ENCODE measurements at regions not wholly inside any gene's neighbourhood (a gene's known extent, or its start where the extent isn't known, plus 50 kb on each side); places are given as distances from the start of the nearest gene placed in this dataset.

DNA sequence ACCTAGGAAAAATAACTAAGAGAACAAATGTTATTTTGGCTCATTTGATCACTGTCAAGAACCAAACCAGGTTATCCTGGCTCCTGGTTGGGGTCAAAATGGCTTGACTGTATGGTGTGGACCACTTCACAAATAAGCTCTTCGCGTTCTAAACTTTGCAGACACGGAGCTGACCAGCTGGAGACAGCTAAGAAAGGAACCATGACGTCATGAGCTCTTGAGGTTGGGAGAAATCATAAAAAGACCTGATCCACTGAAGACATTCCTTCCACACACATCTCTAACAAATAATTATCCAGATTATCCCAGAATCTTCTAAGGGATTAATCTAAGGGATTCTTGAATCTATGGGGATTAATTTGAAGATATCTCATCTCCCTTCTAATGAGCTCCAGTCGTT lies 321.5 kb upstream of the IGF1R start:
- no peak for TF ChIP-seq POLR2AphosphoS5 (IDR thresholded peaks at IDR 0.05)
- TF ChIP-seq, protein P1, sequence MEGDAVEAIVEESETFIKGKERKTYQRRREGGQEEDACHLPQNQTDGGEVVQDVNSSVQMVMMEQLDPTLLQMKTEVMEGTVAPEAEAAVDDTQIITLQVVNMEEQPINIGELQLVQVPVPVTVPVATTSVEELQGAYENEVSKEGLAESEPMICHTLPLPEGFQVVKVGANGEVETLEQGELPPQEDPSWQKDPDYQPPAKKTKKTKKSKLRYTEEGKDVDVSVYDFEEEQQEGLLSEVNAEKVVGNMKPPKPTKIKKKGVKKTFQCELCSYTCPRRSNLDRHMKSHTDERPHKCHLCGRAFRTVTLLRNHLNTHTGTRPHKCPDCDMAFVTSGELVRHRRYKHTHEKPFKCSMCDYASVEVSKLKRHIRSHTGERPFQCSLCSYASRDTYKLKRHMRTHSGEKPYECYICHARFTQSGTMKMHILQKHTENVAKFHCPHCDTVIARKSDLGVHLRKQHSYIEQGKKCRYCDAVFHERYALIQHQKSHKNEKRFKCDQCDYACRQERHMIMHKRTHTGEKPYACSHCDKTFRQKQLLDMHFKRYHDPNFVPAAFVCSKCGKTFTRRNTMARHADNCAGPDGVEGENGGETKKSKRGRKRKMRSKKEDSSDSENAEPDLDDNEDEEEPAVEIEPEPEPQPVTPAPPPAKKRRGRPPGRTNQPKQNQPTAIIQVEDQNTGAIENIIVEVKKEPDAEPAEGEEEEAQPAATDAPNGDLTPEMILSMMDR (IDR thresholded peaks at IDR 0.05), result no peak
- TF ChIP-seq POLR2A (IDR thresholded peaks at IDR 0.05), result no peak

All from suprapubic skin (tissue), 4 donors.